ENCODE measurements at regions not wholly inside any gene's neighbourhood (a gene's known extent, or its start where the extent isn't known, plus 50 kb on each side); places are given as distances from the start of the nearest gene placed in this dataset.

- TF ChIP-seq PATZ1 (CRISPR knock-in tag; IDR thresholded peaks at IDR 0.05; ENCODE audit: borderline replicate concordance) (no peak), ZC3H10 (CRISPR knock-in tag; IDR thresholded peaks at IDR 0.05) (no peak), OSR1 (CRISPR knock-in tag; IDR thresholded peaks at IDR 0.05) (no peak), RARB (CRISPR knock-in tag; IDR thresholded peaks at IDR 0.05) (no peak)
- no peak for ATAC-seq
Observed at GRCh38 chr3:88412346-88412745, 262.6 kb downstream of the C3orf38 start.

- TF ChIP-seq ZNF70 (CRISPR knock-in tag; IDR thresholded peaks at IDR 0.05) (no peak), ISL1 (CRISPR knock-in tag; IDR thresholded peaks at IDR 0.05) (no peak), ARNTL (CRISPR knock-in tag; IDR thresholded peaks at IDR 0.05; ENCODE audit: borderline replicate concordance, low read depth) (no peak), OSR1 (CRISPR knock-in tag; IDR thresholded peaks at IDR 0.05) (no peak), PATZ1 (CRISPR knock-in tag; IDR thresholded peaks at IDR 0.05; ENCODE audit: borderline replicate concordance) (no peak), POU6F1 (CRISPR knock-in tag; IDR thresholded peaks at IDR 0.05; ENCODE audit: borderline replicate concordance, low read depth) (no peak), ZNF565 (CRISPR knock-in tag; conservative IDR thresholded peaks at IDR 0.05; ENCODE audit: low read depth) (no peak), RARB (CRISPR knock-in tag; IDR thresholded peaks at IDR 0.05) (no peak), BACH2 (CRISPR knock-in tag; IDR thresholded peaks at IDR 0.05; ENCODE audit: borderline replicate concordance) (no peak), ZFP30 (CRISPR knock-in tag; IDR thresholded peaks at IDR 0.05) (no peak), PPARA (CRISPR knock-in tag; IDR thresholded peaks at IDR 0.05; ENCODE audit: borderline replicate concordance) (no peak), CSDC2 (CRISPR knock-in tag; IDR thresholded peaks at IDR 0.05) (no peak), SNAI2 (CRISPR knock-in tag; IDR thresholded peaks at IDR 0.05) (no peak), ZNF8 (CRISPR knock-in tag; IDR thresholded peaks at IDR 0.05) (no peak), ZFP3 (CRISPR knock-in tag; IDR thresholded peaks at IDR 0.05) (no peak)
- TF ChIP-seq, protein P1, sequence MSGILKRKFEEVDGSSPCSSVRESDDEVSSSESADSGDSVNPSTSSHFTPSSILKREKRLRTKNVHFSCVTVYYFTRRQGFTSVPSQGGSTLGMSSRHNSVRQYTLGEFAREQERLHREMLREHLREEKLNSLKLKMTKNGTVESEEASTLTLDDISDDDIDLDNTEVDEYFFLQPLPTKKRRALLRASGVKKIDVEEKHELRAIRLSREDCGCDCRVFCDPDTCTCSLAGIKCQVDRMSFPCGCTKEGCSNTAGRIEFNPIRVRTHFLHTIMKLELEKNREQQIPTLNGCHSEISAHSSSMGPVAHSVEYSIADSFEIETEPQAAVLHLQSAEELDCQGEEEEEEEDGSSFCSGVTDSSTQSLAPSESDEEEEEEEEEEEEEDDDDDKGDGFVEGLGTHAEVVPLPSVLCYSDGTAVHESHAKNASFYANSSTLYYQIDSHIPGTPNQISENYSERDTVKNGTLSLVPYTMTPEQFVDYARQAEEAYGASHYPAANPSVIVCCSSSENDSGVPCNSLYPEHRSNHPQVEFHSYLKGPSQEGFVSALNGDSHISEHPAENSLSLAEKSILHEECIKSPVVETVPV (CRISPR knock-in tag; IDR thresholded peaks at IDR 0.05): no peak
- TF ChIP-seq, protein P2, sequence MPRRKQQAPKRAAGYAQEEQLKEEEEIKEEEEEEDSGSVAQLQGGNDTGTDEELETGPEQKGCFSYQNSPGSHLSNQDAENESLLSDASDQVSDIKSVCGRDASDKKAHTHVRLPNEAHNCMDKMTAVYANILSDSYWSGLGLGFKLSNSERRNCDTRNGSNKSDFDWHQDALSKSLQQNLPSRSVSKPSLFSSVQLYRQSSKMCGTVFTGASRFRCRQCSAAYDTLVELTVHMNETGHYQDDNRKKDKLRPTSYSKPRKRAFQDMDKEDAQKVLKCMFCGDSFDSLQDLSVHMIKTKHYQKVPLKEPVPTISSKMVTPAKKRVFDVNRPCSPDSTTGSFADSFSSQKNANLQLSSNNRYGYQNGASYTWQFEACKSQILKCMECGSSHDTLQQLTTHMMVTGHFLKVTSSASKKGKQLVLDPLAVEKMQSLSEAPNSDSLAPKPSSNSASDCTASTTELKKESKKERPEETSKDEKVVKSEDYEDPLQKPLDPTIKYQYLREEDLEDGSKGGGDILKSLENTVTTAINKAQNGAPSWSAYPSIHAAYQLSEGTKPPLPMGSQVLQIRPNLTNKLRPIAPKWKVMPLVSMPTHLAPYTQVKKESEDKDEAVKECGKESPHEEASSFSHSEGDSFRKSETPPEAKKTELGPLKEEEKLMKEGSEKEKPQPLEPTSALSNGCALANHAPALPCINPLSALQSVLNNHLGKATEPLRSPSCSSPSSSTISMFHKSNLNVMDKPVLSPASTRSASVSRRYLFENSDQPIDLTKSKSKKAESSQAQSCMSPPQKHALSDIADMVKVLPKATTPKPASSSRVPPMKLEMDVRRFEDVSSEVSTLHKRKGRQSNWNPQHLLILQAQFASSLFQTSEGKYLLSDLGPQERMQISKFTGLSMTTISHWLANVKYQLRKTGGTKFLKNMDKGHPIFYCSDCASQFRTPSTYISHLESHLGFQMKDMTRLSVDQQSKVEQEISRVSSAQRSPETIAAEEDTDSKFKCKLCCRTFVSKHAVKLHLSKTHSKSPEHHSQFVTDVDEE (CRISPR knock-in tag; IDR thresholded peaks at IDR 0.05): no peak
- TF ChIP-seq, protein P3, sequence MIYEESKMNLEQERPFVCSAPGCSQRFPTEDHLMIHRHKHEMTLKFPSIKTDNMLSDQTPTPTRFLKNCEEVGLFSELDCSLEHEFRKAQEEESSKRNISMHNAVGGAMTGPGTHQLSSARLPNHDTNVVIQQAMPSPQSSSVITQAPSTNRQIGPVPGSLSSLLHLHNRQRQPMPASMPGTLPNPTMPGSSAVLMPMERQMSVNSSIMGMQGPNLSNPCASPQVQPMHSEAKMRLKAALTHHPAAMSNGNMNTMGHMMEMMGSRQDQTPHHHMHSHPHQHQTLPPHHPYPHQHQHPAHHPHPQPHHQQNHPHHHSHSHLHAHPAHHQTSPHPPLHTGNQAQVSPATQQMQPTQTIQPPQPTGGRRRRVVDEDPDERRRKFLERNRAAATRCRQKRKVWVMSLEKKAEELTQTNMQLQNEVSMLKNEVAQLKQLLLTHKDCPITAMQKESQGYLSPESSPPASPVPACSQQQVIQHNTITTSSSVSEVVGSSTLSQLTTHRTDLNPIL (CRISPR knock-in tag; IDR thresholded peaks at IDR 0.05; ENCODE audit: low read depth): no peak
- no peak for ATAC-seq
Observed at GRCh38 chr3:88416436-88416835, 266.7 kb downstream of the C3orf38 start.

DNA sequence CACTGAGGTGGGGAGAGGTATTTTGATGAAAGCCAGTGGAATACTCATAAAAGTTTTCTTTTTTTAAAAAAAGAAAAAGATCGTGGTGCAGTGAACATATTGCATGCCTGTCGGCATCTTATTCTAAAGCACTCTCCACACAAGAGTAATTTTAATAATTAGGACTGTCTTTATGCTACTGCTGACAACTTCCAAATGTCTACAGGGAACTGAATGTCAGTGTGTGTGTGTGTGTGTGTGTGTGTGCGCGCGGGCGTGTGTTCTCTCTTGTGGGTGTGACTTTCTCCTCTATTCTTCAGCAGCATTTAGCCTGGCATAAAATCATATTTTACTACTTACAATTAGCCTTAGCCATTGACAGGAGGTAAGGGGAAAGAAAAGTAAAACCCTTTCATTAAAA is 268.5 kb downstream of the C3orf38 start:
- TF ChIP-seq TOX (CRISPR knock-in tag; IDR thresholded peaks at IDR 0.05; ENCODE audit: borderline replicate concordance) (no peak), PATZ1 (CRISPR knock-in tag; IDR thresholded peaks at IDR 0.05; ENCODE audit: borderline replicate concordance) (no peak), ZNF565 (CRISPR knock-in tag; conservative IDR thresholded peaks at IDR 0.05; ENCODE audit: low read depth) (no peak)

More for the DNA sequence above, 268.5 kb downstream of the C3orf38 start:
- no peak for ATAC-seq

All from SK-N-SH treated with all-trans-retinoic acid at 6 μM for 48 hours (cell line).